Activated T-helper 1 cell treated with anti-CD3 and anti-CD28 coated beads, Interleukin-12 subunit alpha, Interleukin-12 subunit beta, Interleukin-2, Interleukin-4 antibody, amounts not matched to agents 30 ng/mL and 10 ng/mL and 1 ng/mL, durations not matched to agents 14 hours and 24 hours and 36 hours (primary cell): ENCODE measurements at regions not wholly inside any gene's neighbourhood (a gene's known extent, or its start where the extent isn't known, plus 50 kb on each side); places are given as distances from the start of the nearest gene placed in this dataset.

Experiments used
- DNase-seq: peaks from one replicate; pipeline ENCODE4 v3.0.0; 2021; ENCODE audit warnings: low spot score
- H3K27ac Mint-ChIP-seq: one replicate; pipeline ENCODE4 v1.8.0; 2021; ENCODE audit warnings: mild to moderate bottlenecking, mixed read lengths
- H3K27me3 Mint-ChIP-seq: one replicate; pipeline ENCODE4 v1.8.0; 2022; ENCODE audit warnings: mild to moderate bottlenecking, moderate library complexity, mixed read lengths; ENCODE audit not compliant: insufficient read depth
- H3K36me3 Mint-ChIP-seq: one replicate; pipeline ENCODE4 v1.8.0; 2021; ENCODE audit warnings: low read depth, mixed read lengths
- H3K4me1 Mint-ChIP-seq: one replicate; pipeline ENCODE4 v1.8.0; 2021; ENCODE audit warnings: low read depth, mixed read lengths
- H3K4me3 Mint-ChIP-seq: one replicate; pipeline ENCODE4 v1.8.0; 2021; ENCODE audit warnings: mild to moderate bottlenecking, moderate library complexity, mixed read lengths
- H3K9me3 Mint-ChIP-seq: one replicate; pipeline ENCODE4 v1.8.0; 2021; ENCODE audit warnings: mixed read lengths
- intact Hi-C: fragments of 100-400 bp; cut with micrococcal nuclease; formaldehyde crosslinking; loops from one replicate; pipeline ENCODE4 v1.15.1; 2024

GRCh38 chr3:74564560-74564959 is 49.9 kb downstream of the CNTN3 start:
- DNase-seq: no peak

GRCh38 chr3:74562558-74563269 is 51.7 kb downstream of the CNTN3 start:
- intact Hi-C loops: no loop called here
- no peak overlapping the region for H3K27ac Mint-ChIP-seq
- no peak overlapping the region for H3K4me3 Mint-ChIP-seq
- H3K4me1 Mint-ChIP-seq: no peaks in the 10 kb centered on the region
- peaks cover 30% of the 10 kb centered on the region for H3K9me3 Mint-ChIP-seq
- no peaks in the 10 kb centered on the region for H3K27me3 Mint-ChIP-seq
- no peak for DNase-seq
- H3K36me3 Mint-ChIP-seq: no peaks in the 10 kb centered on the region

More at GRCh38 chr3:74564560-74564959, 49.9 kb downstream of the CNTN3 start:
- intact Hi-C loops: no loop called here
- Mint-ChIP-seq H3K36me3 (no peaks in the 10 kb centered on the region), H3K4me3 (no peak overlapping the region), H3K27me3 (no peaks in the 10 kb centered on the region), H3K9me3 (peaks cover 31% of the 10 kb centered on the region), H3K27ac (no peak overlapping the region), H3K4me1 (no peaks in the 10 kb centered on the region)

GRCh38 chr3:74561881-74562280 is 52.6 kb downstream of the CNTN3 start:
- Mint-ChIP-seq H3K27ac (no peak overlapping the region), H3K36me3 (no peaks in the 10 kb centered on the region), H3K27me3 (no peaks in the 10 kb centered on the region), H3K4me3 (no peak overlapping the region), H3K9me3 (peaks cover 30% of the 10 kb centered on the region), H3K4me1 (no peaks in the 10 kb centered on the region)
- intact Hi-C loops: no loop called here
- DNase-seq: no peak

- no peaks in the 10 kb centered on the region for H3K36me3 Mint-ChIP-seq
- DNase-seq: no peak
- no peaks in the 10 kb centered on the region for H3K4me1 Mint-ChIP-seq
- H3K4me3 Mint-ChIP-seq: no peak overlapping the region
- no peak overlapping the region for H3K27ac Mint-ChIP-seq
- intact Hi-C loops: no loop called here
- H3K9me3 Mint-ChIP-seq: peaks cover 22% of the 10 kb centered on the region
- H3K27me3 Mint-ChIP-seq: no peaks in the 10 kb centered on the region
These were observed 55.2 kb downstream of the CNTN3 start for GRCh38 chr3:74559261-74559660.

GRCh38 chr3:74550686-74551085 is 63.8 kb downstream of the CNTN3 start:
- no peak overlapping the region for H3K4me3 Mint-ChIP-seq
- H3K27ac Mint-ChIP-seq: no peak overlapping the region
- intact Hi-C loops: no loop called here
- H3K36me3 Mint-ChIP-seq: no peaks in the 10 kb centered on the region
- H3K27me3 Mint-ChIP-seq: no peaks in the 10 kb centered on the region
- DNase-seq: no peak
- no peaks in the 10 kb centered on the region for H3K4me1 Mint-ChIP-seq
- peaks cover 12% of the 10 kb centered on the region for H3K9me3 Mint-ChIP-seq

GRCh38 chr3:74546426-74546825 is 68.0 kb downstream of the CNTN3 start:
- Mint-ChIP-seq H3K27me3 (no peaks in the 10 kb centered on the region), H3K27ac (no peak overlapping the region), H3K36me3 (no peaks in the 10 kb centered on the region), H3K4me1 (no peaks in the 10 kb centered on the region), H3K9me3 (no peaks in the 10 kb centered on the region), H3K4me3 (no peak overlapping the region)
- no peak for DNase-seq
- intact Hi-C loops: no loop called here

GRCh38 chr3:74542441-74542840 is 72.0 kb downstream of the CNTN3 start:
- Mint-ChIP-seq H3K36me3 (no peaks in the 10 kb centered on the region), H3K4me1 (no peaks in the 10 kb centered on the region), H3K27me3 (no peaks in the 10 kb centered on the region), H3K27ac (no peak overlapping the region), H3K4me3 (no peak overlapping the region), H3K9me3 (peaks cover 2% of the 10 kb centered on the region)
- intact Hi-C loops: no loop called here
- no peak for DNase-seq

- no peak overlapping the region for H3K4me3 Mint-ChIP-seq
- peaks cover 3% of the 10 kb centered on the region for H3K9me3 Mint-ChIP-seq
- H3K27ac Mint-ChIP-seq: no peak overlapping the region
- no peaks in the 10 kb centered on the region for H3K4me1 Mint-ChIP-seq
- intact Hi-C loops: no loop called here
- H3K36me3 Mint-ChIP-seq: no peaks in the 10 kb centered on the region
- DNase-seq: no peak
- H3K27me3 Mint-ChIP-seq: no peaks in the 10 kb centered on the region
These were observed 74.6 kb downstream of the CNTN3 start for GRCh38 chr3:74539876-74540275.

GRCh38 chr3:74538669-74539068 is 75.8 kb downstream of the CNTN3 start:
- H3K9me3 Mint-ChIP-seq: peaks cover 3% of the 10 kb centered on the region
- no peaks in the 10 kb centered on the region for H3K36me3 Mint-ChIP-seq
- no peaks in the 10 kb centered on the region for H3K27me3 Mint-ChIP-seq
- no peak overlapping the region for H3K4me3 Mint-ChIP-seq
- H3K4me1 Mint-ChIP-seq: no peaks in the 10 kb centered on the region
- no peak overlapping the region for H3K27ac Mint-ChIP-seq
- DNase-seq: no peak
- intact Hi-C loops: no loop called here

- no peak for DNase-seq
- no peaks in the 10 kb centered on the region for H3K27me3 Mint-ChIP-seq
- intact Hi-C loops: no loop called here
- H3K36me3 Mint-ChIP-seq: no peaks in the 10 kb centered on the region
- no peak overlapping the region for H3K27ac Mint-ChIP-seq
- H3K4me1 Mint-ChIP-seq: no peaks in the 10 kb centered on the region
- peaks cover 3% of the 10 kb centered on the region for H3K9me3 Mint-ChIP-seq
- H3K4me3 Mint-ChIP-seq: no peak overlapping the region
These were observed 76.6 kb downstream of the CNTN3 start for GRCh38 chr3:74537857-74538256.

GRCh38 chr3:74537164-74537563 is 77.3 kb downstream of the CNTN3 start:
- Mint-ChIP-seq H3K27ac (no peak overlapping the region), H3K9me3 (peaks cover 3% of the 10 kb centered on the region), H3K36me3 (no peaks in the 10 kb centered on the region), H3K27me3 (no peaks in the 10 kb centered on the region), H3K4me1 (no peaks in the 10 kb centered on the region), H3K4me3 (no peak overlapping the region)
- no peak for DNase-seq
- intact Hi-C loops: no loop called here

- Mint-ChIP-seq H3K27ac (no peak overlapping the region), H3K4me1 (no peaks in the 10 kb centered on the region), H3K27me3 (no peaks in the 10 kb centered on the region), H3K9me3 (peaks cover 13% of the 10 kb centered on the region), H3K36me3 (no peaks in the 10 kb centered on the region), H3K4me3 (no peak overlapping the region)
- intact Hi-C loops: no loop called here
- no peak for DNase-seq
These were observed 79.2 kb downstream of the CNTN3 start for GRCh38 chr3:74535281-74535680.

GRCh38 chr3:74534611-74535010 is 79.8 kb downstream of the CNTN3 start:
- DNase-seq: no peak
- Mint-ChIP-seq H3K4me3 (no peak overlapping the region), H3K27ac (no peak overlapping the region), H3K9me3 (peaks cover 14% of the 10 kb centered on the region), H3K36me3 (no peaks in the 10 kb centered on the region), H3K27me3 (no peaks in the 10 kb centered on the region), H3K4me1 (no peaks in the 10 kb centered on the region)
- intact Hi-C loops: no loop called here

- Mint-ChIP-seq H3K36me3 (no peaks in the 10 kb centered on the region), H3K4me3 (no peak overlapping the region), H3K27me3 (no peaks in the 10 kb centered on the region), H3K27ac (no peak overlapping the region), H3K9me3 (peaks cover 12% of the 10 kb centered on the region), H3K4me1 (no peaks in the 10 kb centered on the region)
- intact Hi-C loops: no loop called here
- no peak for DNase-seq
These were observed 82.0 kb downstream of the CNTN3 start for GRCh38 chr3:74532446-74532845.
